IMR-90 (cell line): ENCODE measurements at regions not wholly inside any gene's neighbourhood (a gene's known extent, or its start where the extent isn't known, plus 50 kb on each side); places are given as distances from the start of the nearest gene placed in this dataset.

Experiments used
- CHD1 ChIP-seq: IDR thresholded peaks from 2 replicates; pipeline ENCODE4 v1.6.1; 2012; ENCODE audit warnings: low read depth, low read length, improper control_type of control experiment
- CTCF ChIP-seq: conservative IDR thresholded peaks from 2 replicates; pipeline ENCODE4 v1.5.1; 2012; ENCODE audit warnings: mild to moderate bottlenecking, low read depth, low read length, improper control_type of control experiment
- POLR2A ChIP-seq: IDR thresholded peaks from 2 replicates; pipeline ENCODE4 v1.6.1; 2012; ENCODE audit warnings: mild to moderate bottlenecking, low read depth, low read length
- RAD21 ChIP-seq: IDR thresholded peaks from 2 replicates; pipeline ENCODE4 v1.6.1; 2012; ENCODE audit warnings: low read length, improper control_type of control experiment
- RFX5 ChIP-seq: IDR thresholded peaks from 2 replicates; pipeline ENCODE4 v1.8.0; 2012; ENCODE audit warnings: low read depth, mild to moderate bottlenecking, low read length, moderate library complexity
- SMC3 ChIP-seq: fragments of 150-350 bp; IDR thresholded peaks from 2 replicates; pipeline ENCODE4 v1.6.1; 2016; ENCODE audit warnings: low read depth, mild to moderate bottlenecking, antibody characterized with exemption, low read length, moderate library complexity
- USF2 ChIP-seq: fragments of 150-350 bp; IDR thresholded peaks from 2 replicates; pipeline ENCODE4 v1.6.1; 2017; ENCODE audit warnings: mild to moderate bottlenecking, antibody characterized with exemption, low read length, low read depth

GRCh38 chr10:128440513-128441160, 314.4 kb upstream of the MKI67 start:
- no peak for TF ChIP-seq CTCF
- no peak for TF ChIP-seq POLR2A
- no peak for TF ChIP-seq USF2
- no peak for TF ChIP-seq SMC3
- no peak for TF ChIP-seq RAD21
- TF ChIP-seq RFX5, result no peak
- no peak for TF ChIP-seq CHD1
